HG02759 (cell line): ENCODE measurements at regions not wholly inside any gene's neighbourhood (a gene's known extent, or its start where the extent isn't known, plus 50 kb on each side); places are given as distances from the start of the nearest gene placed in this dataset.
"Not testable (repeated sequence)": the region's sequence is repeated elsewhere in the genome, so short reads cannot be mapped to it uniquely, and the experiment has no call there.

Experiments used
- ATAC-seq: cut with Tn5 transposase; IDR thresholded peaks from one replicate; pipeline ENCODE4 v1.9.1; 2021; ENCODE audit warnings: mild to moderate bottlenecking, moderate library complexity; ENCODE audit not compliant: unreplicated experiment

DNA sequence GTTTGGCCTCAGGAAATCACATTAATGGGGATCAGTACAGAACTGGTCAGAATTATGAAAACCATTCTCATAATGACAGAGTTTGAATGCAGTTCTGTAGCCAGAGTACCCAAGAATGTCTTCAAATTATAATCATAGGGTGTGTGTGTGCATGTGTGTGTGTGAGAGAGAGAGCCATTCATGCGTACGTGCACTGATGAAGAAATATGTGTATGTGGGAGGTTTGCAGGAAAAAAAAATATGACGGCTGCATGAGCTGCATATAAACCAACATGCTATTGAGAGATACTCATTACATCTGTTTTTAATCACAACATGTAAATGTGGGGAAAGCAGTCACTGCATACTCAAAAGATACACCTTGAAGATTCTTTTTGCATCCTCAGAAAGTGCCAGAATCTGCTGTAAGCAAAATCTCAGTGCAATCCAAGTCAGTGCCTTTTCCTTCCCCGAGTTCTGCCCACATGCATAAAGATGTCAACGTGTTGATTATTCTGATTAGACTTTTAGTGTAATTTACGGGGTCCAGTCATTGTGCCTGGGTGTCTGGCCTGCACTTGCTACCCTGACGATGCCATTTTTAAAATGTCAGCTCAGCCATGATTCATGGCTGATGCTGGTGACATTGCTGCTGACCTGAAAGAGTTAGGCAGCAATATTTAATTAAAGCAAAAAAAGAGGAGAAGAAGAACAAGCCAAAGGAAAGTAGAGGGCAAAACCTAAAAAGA, 378.7 kb upstream of the ZFHX3 start:
- no peak for ATAC-seq

DNA sequence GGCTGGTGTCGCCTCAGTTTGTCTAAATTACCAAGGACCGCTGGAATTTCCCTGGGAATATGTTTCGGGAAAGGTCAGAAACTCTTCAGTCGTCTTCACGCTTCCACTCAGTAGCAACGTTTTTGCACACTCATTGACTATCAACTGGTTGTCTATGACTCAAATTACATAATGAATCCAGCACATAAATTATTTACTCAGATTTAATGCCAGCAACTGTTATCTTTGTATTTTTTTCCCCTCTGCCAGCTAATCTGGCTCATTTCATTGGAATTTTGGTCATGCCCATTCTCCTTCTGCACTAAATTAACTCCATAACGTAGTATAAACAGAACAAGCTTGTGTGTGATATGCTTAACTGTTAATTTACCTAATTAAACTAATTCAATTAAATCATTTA, 372.7 kb upstream of the ZFHX3 start:
- no peak for ATAC-seq

DNA sequence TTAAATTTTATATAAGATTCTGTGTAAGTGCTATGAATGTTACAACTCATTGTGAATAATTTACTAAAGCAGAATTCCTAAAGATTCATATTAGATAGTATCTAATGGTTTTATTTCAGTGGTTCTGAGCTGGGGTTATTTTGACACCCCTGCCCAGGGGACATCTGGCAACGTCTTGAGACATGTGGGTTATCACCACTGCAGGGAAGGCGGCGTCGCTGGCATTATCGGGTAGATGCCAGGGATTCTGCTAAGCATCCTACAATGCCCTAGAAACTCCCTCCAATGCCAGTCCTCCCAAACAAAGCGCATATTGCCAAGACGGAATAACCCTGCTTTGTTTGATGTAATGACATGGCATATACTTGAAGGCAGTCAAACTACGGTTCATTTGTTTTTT, 372.3 kb upstream of the ZFHX3 start:
- ATAC-seq = no peak

DNA sequence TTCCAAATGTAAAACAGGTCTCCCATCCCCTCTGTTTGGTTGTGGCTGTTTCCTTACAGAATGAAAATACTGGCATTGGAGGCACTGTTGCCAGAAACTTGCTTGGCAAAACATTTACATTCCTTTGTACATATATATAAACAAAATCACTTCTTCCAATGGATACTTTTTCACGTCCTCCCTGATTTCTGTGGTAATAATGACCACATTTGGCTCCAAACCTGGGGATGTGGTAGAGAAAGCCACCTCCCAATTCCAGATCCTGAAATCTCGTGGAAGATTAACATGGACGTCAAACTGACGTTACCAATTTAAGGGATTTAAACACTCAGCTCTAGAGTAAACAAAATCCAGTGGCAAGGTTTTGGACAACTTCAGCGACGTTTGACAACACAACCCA, 370.8 kb upstream of the ZFHX3 start:
- no peak for ATAC-seq

DNA sequence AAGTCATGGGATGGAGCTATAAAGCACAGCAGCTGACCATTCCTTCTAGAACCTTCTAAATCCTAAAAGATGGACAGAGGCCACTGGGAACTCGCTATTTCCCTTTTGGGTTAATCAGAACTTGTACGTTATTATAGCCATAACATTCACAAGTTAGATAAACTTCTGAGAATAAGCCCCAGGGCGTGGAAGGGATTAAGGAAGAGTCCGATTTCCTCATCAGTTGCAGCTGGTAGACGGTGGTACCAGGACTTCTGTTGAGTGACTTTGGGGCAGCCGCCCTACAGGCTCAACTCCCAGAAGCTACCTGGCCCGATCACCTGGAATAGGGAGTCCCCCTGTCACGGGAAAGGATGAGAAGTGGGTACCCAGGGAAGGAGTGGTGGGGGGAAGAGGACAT, 370.1 kb upstream of the ZFHX3 start:
- ATAC-seq = no peak

DNA sequence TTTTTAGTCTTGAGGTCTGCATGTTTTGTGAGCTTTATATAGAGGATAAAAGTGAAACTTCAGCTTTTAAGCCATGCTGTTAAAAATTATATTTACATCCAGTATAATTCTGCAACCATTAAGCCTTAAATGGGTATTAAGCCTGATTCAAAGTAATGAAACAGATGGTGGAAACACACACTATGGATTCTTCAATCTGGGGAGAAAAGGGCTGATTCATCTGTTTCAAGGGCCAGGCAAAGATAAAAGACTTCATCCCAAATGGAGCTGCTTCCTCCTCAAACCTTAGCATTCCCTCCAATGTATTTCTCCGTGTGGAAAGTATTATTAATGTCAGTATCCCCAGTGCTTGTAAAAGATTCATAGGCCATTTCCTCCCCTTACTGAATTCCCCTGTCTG, 367.4 kb upstream of the ZFHX3 start:
- no peak for ATAC-seq

DNA sequence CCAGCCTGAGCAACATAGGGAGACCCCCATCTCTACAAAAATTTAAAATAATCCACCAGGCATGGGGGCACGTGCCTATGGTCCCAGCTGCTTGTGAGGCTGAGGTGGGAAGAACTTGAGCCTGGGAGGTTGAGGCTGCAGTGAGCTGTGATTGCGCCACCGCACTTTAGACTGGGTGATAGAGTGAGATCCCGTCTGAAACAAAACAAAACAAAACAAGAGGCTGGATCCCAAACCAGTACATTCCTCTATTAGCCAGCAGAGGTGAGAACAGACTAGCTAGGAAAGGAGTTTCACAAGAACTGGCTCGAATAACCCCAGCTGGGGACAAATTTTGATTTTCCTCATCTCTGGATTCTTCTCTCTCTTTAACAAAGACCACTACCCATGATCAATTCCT, 366.7 kb upstream of the ZFHX3 start:
- ATAC-seq = no peak

DNA sequence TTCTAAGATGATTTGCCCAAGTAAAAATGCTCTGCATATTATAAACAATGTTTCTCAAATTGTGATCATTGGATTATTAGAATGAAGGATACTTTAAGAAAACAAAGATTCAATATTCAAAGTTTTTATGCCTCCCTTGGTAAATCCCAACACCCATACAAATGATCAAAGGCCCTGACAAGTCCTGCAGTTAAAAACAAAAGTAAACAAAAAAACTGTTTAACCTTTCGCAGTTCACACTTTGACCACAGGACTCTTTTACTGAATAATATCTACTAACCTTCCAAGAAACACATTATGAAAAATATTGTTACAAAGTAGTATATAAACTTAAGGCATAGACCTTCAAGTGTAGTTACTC, 365.9 kb upstream of the ZFHX3 start:
- ATAC-seq = no peak

DNA sequence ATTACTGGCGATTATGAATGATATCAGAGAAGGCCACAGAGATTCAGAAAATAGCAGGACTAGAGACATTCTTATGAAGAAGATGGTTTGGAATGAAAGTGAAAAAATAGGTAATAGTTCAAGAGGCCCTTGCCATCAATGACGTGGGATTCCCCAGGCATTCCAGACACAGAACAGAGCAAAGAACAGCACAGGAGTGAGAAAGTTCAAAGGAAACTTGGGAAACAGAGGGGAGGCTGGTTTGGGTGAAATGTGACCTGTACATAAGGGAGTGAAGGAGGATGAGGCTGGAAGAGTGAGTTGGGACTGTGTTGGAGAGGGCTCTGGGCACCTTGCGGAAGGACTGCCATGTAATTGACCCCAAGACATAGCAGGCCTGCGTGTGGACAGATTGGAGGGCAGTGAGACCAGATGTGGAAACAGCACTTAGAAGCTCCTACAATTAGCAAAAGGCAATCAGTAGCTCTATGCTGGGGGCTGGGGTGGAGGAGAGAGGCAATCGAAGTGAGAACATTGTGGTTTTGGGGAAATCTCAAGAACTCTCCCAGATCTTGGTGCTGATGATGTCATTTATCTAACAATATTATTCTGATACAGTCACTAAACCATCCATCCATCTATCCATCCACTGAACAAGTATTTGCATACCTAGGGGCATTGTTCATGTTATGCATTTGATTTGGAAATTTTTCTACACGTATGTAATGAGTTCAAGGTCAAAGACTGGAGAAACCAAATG, 365.3 kb upstream of the ZFHX3 start:
- no peak for ATAC-seq

DNA sequence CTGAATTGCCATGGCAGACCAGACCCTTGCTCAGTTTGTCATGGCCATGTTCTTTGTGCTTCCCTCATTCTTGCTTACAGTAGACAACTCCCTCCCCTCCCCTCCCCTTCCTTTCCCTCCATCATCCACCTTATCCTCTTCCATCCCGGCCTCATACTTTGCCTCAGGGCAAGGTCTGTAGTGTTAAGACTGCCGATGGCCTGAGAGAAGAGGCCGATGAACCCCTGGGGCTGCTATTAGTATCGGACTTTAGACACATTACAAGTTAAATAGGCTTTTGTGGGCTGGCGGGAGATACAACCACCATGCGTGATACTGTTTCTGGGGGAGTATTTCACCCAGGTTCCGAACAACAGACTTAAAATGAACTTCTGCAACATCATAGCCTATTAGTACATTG, 364.5 kb upstream of the ZFHX3 start:
- ATAC-seq = no peak

DNA sequence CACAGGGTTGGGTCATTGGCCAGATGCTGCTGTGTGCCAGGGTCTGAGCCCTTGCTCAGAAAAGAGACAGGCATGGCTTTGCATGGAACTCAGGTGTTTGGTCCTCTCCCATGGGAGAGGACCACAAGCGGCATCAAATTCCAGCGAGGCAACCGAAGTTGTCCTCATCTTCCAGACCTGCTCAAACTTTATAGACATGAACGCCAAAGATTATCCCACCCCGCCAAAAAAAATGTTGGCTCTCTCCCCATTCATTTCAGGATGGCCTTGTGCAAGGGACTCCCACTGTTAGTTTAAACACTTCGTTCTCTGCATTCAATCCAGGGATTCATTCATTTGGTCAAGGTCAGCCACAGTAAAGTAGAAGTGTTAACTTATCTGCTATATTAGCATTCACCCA, 360.8 kb upstream of the ZFHX3 start:
- no peak for ATAC-seq

DNA sequence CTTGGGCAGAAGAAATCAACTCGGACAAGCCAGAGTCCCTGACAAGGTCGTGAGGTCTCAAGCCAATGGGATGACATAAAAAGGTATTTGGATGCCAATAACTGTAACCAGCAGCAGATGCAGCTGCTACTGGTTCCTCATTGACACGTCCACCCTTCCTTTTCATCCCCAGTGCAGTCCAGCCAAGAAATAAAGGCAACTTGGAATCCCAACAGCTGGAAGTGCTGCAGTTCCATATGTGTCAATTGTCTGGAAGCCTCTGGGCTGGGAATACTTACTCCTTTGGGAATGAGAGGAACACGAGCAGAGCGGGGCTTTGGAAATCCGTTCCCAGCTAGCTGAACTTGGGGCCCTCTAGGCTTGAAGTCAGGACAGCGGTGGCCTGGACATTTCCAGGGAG, 360.4 kb upstream of the ZFHX3 start:
- ATAC-seq = no peak

DNA sequence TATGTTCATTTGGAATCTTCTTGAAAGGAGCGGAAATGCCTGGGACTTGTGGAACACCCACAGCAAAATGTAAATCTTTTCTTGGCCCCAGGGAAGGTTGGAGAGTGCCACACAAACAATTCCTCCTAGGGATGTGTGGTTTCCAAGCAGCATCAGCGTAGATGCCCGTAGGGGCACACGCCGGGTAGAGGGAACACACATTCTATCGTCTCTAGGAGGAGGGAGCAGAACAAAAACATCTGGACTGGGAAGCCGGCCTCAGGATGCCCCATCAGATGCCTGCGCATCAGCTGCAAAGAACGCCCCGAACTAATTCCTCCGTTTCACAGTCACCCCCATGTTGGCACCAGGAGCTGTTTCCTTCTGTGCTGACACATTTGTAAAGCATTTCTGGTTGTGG, 357.9 kb upstream of the ZFHX3 start:
- ATAC-seq = no peak

DNA sequence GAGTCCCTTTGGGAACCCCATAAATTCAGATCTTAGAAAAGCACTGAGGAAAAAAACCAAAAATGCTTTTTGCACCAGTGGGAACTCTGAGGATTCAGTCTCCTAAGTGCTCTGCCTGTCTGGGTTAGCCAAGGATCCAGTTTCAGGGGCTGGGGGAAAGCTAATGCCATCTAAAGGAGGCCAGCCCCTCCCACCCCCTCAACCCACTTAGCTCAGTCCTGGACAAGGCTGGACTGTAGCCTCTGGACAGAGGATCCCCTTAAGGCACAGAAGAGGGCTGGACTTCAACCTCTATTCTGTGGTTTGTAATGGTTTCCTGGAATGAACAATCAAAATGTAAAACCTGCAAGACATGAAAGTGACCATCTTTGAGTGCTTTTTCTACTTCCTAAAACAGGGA, 356.1 kb upstream of the ZFHX3 start:
- no peak for ATAC-seq

DNA sequence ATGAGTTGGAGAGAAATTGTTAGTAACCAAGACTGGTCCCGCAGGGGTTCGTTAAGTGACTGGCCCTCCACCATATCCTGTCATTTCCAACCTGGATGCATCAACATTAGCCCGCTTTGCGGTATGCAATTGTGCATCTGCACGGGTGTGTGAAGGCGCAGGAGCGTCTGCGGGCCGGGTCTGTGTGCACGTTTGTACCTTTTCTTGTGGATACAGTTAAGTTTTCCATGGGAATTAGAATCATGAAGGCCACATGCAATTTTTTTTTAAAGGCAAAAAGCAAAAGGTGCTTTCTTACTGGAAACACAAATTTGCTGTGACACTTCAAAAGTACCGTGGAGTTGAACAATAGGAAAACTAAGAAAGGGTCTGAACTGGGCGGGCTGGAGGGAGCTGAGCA, 355.4 kb upstream of the ZFHX3 start:
- no peak for ATAC-seq

DNA sequence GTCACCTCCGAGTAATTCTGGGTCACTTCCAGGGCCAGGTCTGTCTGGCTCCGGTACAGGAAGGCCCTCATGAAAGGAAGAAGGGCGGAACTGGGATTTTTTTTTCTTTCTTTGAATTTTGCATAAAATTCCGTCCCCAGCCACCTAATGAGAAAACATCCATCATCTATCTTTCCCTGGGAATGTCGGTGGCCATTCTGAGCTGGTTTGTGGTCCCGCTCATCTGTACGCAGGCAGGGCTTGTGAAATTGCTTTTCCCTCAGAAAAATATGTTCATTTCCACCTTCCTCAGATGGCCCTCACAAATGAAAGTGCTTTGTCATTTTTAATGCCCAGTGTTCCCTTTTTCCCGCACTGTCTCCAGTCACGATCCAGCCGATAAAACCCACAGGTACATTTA, 353.0 kb upstream of the ZFHX3 start:
- no peak for ATAC-seq

DNA sequence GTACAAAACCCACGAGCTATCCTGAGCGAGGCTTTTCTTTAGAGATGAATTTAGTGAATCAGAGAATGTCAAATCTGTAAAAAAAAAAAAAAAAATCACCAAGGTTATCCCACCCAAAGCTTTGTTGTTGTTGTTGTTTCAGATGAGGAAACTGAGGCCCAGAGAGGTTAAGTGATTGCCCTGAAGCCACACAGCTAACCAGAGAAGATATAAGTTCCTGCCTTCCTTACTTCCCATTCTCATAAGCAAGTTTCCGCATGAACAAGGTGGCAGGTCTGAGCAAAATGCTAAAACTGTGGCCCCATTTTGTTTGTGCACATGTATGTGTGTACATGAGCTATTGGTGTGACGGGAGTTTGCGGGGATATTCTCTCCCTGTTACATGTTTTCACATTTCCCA, 352.1 kb upstream of the ZFHX3 start:
- no peak for ATAC-seq

DNA sequence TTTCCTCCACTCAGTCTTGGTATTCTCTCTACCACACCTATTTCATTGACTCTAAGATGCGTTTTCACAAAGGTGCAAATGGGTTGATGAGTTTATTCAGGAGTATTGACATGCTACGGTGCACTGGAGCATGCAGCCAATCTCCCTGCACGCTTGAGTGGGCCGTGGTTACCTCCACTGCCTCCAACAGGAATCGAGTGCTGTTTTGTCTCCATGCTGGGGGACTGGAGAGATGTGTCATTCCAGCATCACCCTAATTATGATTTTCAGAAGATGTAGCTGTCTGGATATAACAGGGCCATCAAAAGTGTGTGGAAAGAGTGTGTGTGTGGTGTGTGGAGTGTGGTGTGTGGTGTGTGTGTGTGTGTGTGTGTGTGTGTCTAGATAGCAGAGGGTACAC, 351.6 kb upstream of the ZFHX3 start:
- ATAC-seq = no peak

DNA sequence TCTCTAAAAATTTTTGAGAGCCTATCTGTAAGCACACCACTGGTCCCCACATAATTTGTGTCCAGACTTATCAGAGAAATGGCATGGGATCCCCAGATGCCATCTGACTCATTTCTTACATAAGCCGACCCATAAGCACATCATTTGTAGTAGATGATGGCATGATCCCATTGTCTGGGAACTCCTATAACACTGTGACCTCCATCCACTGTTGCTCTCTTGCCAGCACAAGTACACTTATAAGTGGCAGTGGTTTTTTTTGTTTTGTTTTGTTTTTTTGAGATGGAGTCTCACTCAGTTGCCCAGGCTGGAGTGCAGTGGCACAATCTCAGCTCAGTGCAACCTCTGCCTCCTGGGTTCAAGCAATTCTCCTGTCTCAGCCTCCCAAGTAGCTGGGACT, 350.7 kb upstream of the ZFHX3 start:
- not testable (repeated sequence) for ATAC-seq

DNA sequence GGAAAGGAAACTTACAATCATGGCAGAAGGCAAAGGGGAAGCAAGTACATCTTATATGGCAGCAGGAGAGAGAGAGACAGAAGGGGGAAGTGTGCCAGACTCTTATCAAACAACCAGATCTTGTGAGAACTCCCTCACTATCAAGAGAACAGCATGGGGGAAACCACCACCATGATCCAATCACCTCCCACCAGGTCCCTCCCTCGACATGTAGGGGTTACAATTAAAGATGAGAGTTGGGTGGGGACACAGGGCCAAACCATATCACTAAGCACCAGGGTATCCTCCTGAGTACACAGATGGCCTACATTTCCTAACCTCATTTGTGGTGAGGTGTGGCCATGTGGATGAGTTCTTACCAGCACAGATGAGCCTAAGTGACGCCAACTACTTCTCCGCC, 348.6 kb upstream of the ZFHX3 start:
- no peak for ATAC-seq

DNA sequence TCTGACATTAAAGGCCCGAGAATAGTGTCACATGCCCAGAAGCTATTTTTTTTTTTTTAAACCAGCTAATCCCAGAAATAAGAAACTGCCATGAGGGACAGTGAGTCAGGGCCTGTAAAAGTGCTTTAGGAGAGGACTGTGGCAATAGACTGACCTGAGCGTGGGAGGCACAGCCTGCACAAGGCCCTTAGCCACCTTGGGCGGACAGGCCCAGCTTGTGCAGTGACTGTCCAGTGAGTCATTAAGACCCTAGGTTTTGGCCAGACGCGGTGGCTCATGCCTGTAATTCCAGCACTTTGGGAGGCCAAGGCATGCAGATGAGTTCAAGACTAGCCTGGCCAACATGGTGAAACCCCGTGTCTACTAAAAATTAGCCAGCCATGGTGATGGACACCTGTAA, 343.0 kb upstream of the ZFHX3 start:
- no peak for ATAC-seq

DNA sequence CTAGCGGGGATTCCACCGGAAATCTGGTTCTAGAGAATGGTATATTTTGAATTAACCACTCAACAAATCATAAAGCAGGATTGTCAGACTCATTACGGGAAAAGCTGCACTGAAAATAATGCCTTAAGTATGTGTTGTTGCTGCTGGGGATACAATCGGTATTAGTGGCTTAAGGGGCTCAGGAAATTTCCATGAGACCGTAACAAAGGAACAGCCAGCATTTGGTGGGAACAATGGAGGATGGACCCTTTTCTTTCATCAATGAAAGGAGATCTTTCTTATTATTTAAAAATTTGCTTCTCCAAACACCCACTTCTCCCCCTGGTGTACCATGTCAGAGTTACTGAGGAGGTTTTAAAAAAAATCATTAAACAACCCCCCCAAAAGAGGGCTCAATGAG, 342.6 kb upstream of the ZFHX3 start:
- no peak for ATAC-seq

DNA sequence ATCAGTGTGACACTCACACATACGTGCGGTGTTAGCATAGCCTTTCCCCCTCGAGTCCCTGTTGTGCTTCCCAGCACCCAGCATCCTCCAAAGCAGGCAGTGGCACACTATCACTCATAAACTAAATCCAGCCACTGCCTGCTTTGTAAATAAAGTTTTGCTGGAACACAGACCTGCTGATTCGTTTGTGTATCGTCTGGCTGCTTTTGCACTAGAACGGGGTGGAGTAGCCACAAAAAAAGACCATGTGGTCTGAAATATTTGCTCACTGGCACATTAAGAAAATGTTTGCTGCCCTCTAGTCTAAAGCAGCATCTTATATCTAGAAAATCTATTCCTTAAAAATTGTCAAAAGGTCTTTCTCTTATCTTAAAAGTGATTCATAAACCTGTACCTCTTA, 341.2 kb upstream of the ZFHX3 start:
- ATAC-seq = no peak
